Urinary bladder (tissue), 3 donors: ENCODE measurements at regions not wholly inside any gene's neighbourhood (a gene's known extent, or its start where the extent isn't known, plus 50 kb on each side); places are given as distances from the start of the nearest gene placed in this dataset.

Source experiments
- DNase-seq: peaks from one replicate; pipeline ENCODE4 v3.0.0-alpha.2; 2015; ENCODE audit errors: extremely low spot score
- H3K27ac ChIP-seq: one replicate; pipeline ENCODE4 v1.5.1; 2013; ENCODE audit warnings: low read depth, mild to moderate bottlenecking, moderate library complexity
- H3K36me3 ChIP-seq: one replicate; pipeline ENCODE4 v1.6.1; 2013; ENCODE audit warnings: mild to moderate bottlenecking, moderate library complexity; ENCODE audit not compliant: insufficient read depth
- H3K4me1 ChIP-seq: one replicate; pipeline ENCODE4 v1.6.1; 2013; ENCODE audit warnings: mild to moderate bottlenecking, moderate library complexity; ENCODE audit not compliant: insufficient read depth
- H3K4me3 ChIP-seq: one replicate; pipeline ENCODE4 v1.5.1; 2013; ENCODE audit warnings: low read depth, low read length
- WGBS: extraction: QIAGEN DNeasy Blood & Tissue Kit; methylation state at CpG from one replicate; pipeline ENCODE4 v1.1.7; 2013; 5-methylcytosine and 5-hydroxymethylcytosine counted together
- donor health status: healthy with polysubstance abuse.
- donor health status: healthy.

DNA sequence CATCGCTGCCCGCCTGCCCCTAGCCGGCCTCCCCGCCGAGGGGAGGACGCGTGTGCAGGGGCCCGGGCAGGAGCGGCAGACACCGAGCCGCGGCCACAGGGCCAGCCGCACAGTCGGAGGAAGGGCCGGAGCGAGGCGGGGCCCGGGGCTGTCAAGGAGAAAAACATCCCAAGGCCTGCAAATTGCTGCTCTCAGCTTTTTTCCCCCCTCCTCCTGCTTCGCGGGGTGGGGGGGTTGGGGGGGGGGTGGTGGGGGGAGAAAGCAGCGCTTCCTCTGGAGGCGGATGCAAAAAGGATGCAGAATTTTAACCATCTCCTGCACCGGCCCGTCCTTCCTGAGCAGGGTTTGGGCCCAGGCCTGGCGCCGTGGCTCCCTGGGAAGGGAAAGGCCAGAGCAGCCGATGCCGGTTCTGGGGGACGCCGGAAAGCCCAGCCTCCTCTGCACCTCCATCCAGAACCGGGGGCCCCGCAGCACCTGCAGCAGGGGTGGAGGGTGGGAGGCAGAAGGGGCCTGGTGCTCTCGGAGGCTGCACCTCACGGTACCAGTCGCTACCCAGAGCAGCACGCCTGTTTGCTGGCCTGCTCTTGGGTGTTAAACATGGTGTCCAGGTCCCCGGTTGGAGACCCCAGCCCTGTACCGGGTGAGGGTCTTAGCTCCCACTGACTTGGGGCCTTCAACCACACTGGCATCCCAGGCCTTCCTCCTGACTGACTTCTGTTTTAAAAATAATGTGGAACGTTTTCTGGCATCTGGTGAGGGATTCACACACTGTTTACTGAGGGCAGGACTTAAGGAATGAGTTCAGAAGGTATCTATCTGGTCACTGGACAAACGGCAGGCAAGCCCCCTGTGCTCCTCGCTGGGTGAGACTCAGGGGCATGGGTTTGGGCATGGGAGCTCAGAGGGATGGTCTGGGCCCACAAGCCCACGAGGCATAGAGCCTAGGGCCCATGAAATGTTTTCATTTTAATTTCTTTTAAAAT, 77.4 kb upstream of the WNT7B start:
- Histone ChIP-seq H3K4me3 (peak overlapping the region; percentile 76), H3K27ac (peak overlapping the region; percentile 98), H3K4me1 (no peaks in the 10 kb centered on the region), H3K36me3 (no peaks in the 10 kb centered on the region)
- DNase-seq, result no peak
- 9% methylated on average over 40 of the region's 42 CpGs for WGBS

DNA sequence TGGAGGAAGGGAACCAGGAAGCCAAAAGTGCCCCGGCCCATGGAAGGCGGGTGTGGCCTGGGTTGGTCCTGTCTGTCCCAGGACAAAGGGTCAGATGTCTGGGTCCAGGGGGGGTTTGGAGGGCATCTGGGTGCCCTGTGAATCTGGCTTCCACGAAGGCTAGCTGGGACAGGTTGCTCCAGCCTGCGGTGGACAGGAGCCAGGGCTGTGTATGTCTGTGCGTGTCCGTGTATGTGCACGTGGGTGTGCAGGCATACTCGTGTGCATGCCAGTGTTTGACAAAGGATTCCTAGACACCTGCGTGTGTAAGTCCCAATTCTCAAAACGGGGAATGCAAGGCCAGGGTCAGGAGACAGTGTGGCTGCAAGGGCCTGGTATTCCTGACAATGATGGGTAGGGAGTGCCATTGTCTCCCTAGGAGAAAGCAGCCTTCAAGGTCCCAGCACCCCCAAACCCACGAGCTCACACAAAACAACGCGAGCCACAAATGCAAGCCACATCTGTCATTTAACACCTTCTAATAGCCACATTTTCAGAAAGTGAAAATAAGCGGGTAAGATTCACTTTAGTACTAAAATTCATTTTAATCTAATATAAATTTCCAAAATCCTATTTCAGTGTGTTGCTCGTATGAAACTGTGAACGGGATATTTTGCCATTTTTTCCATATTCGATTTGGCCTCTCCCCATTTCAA, 78.4 kb upstream of the WNT7B start:
- Histone ChIP-seq H3K36me3 (no peaks in the 10 kb centered on the region), H3K4me3 (no peak overlapping the region), H3K4me1 (no peaks in the 10 kb centered on the region), H3K27ac (peak overlapping the region; percentile 78)
- no peak for DNase-seq
- WGBS, result 48% methylated on average over 17 of the region's 17 CpGs

GRCh38 chr22:46055911-46056545, 79.1 kb upstream of the WNT7B start:
- 42% methylated on average over 19 of the region's 19 CpGs for WGBS
- DNase-seq, result no peak
- H3K36me3 ChIP-seq, result no peaks in the 10 kb centered on the region
- no peaks in the 10 kb centered on the region for H3K4me1 ChIP-seq
- H3K4me3 ChIP-seq, result peak overlapping the region; percentile 20
- peak overlapping the region; percentile 78 for H3K27ac ChIP-seq

- no peak for DNase-seq
- H3K4me1 ChIP-seq, result no peaks in the 10 kb centered on the region
- H3K4me3 ChIP-seq, result no peak overlapping the region
- WGBS, result 65% methylated on average over 9 of the region's 9 CpGs
- no peaks in the 10 kb centered on the region for H3K36me3 ChIP-seq
- peak overlapping the region; percentile 78 for H3K27ac ChIP-seq
Observed at GRCh38 chr22:46056546-46057245, 79.7 kb upstream of the WNT7B start.

- no peak overlapping the region for H3K4me3 ChIP-seq
- H3K27ac ChIP-seq, result peak overlapping the region; percentile 68
- DNase-seq, result no peak
- 38% methylated on average over 17 of the region's 17 CpGs for WGBS
- H3K4me1 ChIP-seq, result no peaks in the 10 kb centered on the region
- H3K36me3 ChIP-seq, result no peaks in the 10 kb centered on the region
Observed at GRCh38 chr22:46057246-46058090, 80.5 kb upstream of the WNT7B start.

DNA sequence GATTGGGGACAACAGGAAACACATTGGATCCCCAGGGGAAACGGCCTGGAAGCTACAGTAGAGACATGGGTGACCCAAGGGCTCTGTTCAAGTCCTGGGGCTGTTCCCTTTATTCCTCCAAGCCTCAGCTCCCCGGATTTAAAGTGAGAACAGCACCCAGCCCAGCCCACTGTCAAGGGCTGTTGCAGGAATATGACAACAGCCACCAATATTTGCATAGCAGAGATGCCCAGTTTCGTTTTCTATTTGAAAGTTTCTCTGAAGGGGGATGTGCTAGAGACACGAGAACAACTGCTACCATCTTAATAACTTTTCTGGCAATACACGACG, 81.1 kb upstream of the WNT7B start:
- no peaks in the 10 kb centered on the region for H3K4me1 ChIP-seq

DNA sequence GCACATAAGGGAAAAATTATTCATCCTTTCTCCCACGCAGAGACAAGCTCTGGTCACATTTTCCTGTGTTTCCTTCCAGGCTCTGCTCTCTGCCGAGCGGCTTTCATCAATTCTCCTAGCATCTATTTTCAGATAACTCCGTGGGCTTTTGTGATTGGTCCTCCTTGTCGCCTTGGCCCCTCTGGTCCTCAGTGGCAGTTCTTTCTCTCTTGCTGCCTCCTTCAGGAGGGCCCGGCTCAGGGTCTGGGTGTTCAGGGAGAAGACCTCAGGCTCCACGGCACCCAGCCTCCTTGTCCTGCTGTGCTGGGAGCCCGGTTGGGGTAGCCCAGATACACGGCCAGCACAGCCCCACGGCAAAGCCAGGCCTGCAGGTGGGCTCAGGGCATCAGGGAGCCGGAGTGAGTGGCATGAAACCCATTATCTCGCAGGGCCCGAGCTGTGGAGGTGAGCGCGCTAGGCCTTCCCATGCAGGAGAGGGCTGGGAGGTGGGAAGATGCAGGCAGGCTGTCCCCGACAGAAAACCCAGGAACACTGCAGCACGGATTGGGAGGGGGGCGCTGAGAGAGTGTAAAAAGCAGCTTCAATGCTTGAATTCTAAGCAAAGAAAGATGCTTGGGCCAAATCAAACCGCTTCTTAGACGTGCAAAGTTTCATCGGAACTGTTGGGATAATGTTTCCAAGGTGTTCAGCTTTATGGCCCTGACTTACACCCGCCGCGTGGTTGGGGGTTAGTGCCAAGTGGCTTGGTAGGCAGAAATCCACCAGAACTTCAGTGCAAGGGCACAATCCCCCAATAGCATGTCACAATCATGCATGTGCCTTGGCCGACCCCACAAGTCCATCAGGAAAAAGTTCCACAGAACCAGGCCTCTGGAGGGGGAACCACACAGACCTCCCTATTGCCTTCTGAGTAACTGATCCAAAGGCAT, 81.9 kb upstream of the WNT7B start:
- WGBS, result 73% methylated on average over 25 of the region's 25 CpGs
- H3K4me1 ChIP-seq, result no peaks in the 10 kb centered on the region
- H3K36me3 ChIP-seq, result no peaks in the 10 kb centered on the region
- H3K4me3 ChIP-seq, result no peak overlapping the region
- DNase-seq, result no peak
- H3K27ac ChIP-seq, result peak overlapping the region; percentile 13

More for the DNA sequence above, 81.1 kb upstream of the WNT7B start:
- H3K27ac ChIP-seq, result peak overlapping the region; percentile 60
- no peaks in the 10 kb centered on the region for H3K36me3 ChIP-seq
- DNase-seq, result no peak
- H3K4me3 ChIP-seq, result no peak overlapping the region
- WGBS, result 18% methylated on average over 6 of the region's 6 CpGs

GRCh38 chr22:46060292-46061123, 83.5 kb upstream of the WNT7B start:
- H3K4me1 ChIP-seq, result no peaks in the 10 kb centered on the region
- no peak for DNase-seq
- H3K4me3 ChIP-seq, result no peak overlapping the region
- H3K36me3 ChIP-seq, result no peaks in the 10 kb centered on the region
- 91% methylated on average over 14 of the region's 14 CpGs for WGBS
- no peak overlapping the region for H3K27ac ChIP-seq

DNA sequence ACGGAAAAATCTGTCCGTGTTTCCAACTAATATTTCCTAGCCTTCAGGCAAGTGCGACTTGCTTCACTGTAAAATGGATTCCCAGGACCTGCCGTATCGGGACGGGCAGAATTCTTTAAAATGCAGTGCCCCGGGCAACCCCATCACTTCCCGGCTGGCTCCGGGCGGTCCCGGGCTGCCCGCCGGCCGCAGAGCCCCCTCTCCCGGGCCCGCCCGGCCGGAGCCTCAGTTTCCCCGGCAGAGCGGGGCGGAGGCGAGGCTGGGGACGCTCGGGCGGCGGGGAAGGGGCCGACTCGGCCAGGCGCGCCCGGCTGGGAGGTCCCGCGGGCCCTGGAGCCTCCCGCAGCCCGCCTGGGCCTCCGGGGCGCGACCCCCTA, 84.2 kb upstream of the WNT7B start:
- WGBS, result 66% methylated on average over 38 of the region's 38 CpGs
- Histone ChIP-seq H3K4me1 (no peaks in the 10 kb centered on the region), H3K27ac (peak overlapping the region; percentile 24), H3K4me3 (no peak overlapping the region), H3K36me3 (no peaks in the 10 kb centered on the region)
- DNase-seq, result no peak

- Histone ChIP-seq H3K27ac (peak overlapping the region; percentile 24), H3K4me1 (no peaks in the 10 kb centered on the region), H3K4me3 (no peak overlapping the region), H3K36me3 (no peaks in the 10 kb centered on the region)
- WGBS, result 76% methylated on average over 79 of the region's 79 CpGs
- no peak for DNase-seq
Observed at GRCh38 chr22:46061501-46062231, 84.7 kb upstream of the WNT7B start.

DNA sequence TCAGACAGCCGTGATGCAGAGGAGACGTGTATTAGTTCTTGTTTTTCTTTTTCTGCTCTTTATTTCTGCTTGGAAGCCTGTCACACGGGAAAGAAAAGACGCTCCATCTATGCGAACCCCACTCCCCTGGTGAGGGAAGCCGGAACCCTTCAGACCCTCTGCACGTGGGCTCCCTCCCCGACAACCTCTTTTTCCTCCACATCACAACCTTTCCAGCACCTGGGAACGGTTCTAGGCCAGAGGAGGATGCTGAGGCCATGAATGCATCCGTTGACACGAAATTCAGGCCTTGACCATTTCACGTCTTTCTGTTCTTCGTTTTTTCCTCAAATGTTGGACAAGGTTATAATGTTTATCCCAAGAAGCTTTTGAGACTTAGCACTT, 85.3 kb upstream of the WNT7B start:
- Histone ChIP-seq H3K27ac (no peak overlapping the region), H3K36me3 (no peaks in the 10 kb centered on the region), H3K4me3 (no peak overlapping the region), H3K4me1 (no peaks in the 10 kb centered on the region)
- no peak for DNase-seq
- whole genome bisulfite sequencing, result 91% methylated on average over 13 of the region's 13 CpGs
